Mucosa of descending colon (tissue), 3 donors: ENCODE measurements at regions not wholly inside any gene's neighbourhood (a gene's known extent, or its start where the extent isn't known, plus 50 kb on each side); places are given as distances from the start of the nearest gene placed in this dataset.

Source experiments
- ATAC-seq: fragments of 200-7000 bp; cut with Tn5 transposase; one replicate; pipeline ENCODE4 v1.9.1; 2020; ENCODE audit warnings: mild to moderate bottlenecking, moderate library complexity
- DNase-seq, 3 donors: peaks; one replicate each; pipeline ENCODE4 v3.0.0-alpha.2; 2020
- H3K36me3 ChIP-seq: fragments of 200-600 bp; one replicate; pipeline ENCODE4 v1.8.0; 2021; ENCODE audit warnings: low read depth, mild to moderate bottlenecking
- H3K4me1 ChIP-seq: fragments of 200-600 bp; one replicate; pipeline ENCODE4 v1.8.0; 2021; ENCODE audit warnings: low read depth, mild to moderate bottlenecking
- H3K4me3 ChIP-seq: fragments of 200-600 bp; one replicate; pipeline ENCODE4 v1.8.0; 2021; ENCODE audit warnings: mild to moderate bottlenecking
- H3K9me3 ChIP-seq: fragments of 200-600 bp; one replicate; pipeline ENCODE4 v1.8.0; 2021; ENCODE audit warnings: mild to moderate bottlenecking
- CTCF ChIP-seq: fragments of 200-600 bp; IDR thresholded peaks from one replicate; pipeline ENCODE4 v1.8.0; 2022; ENCODE audit warnings: antibody characterized with exemption, mild to moderate bottlenecking
- intact Hi-C, 2 donors: fragments of 100-400 bp; cut with DNase I in 1 of 2; cut with micrococcal nuclease in 1 of 2; formaldehyde crosslinking; loops; one replicate each; pipeline versions ENCODE4 v1.11.0 to v1.11.1; 2022; cut with DNase I, micrococcal nuclease
- donor health status: DM: no; HTN: no; CAD: no; lungs with moderate emphysema.
- donor health status: DM: no; HTN: no; CAD: no.
- donor health status: DM: no; HTN: yes; CAD: no.

- no peaks in the 10 kb centered on the region for H3K36me3 ChIP-seq
- H3K4me1 ChIP-seq: no peaks in the 10 kb centered on the region
- H3K9me3 ChIP-seq: no peaks in the 10 kb centered on the region
- ATAC-seq (no peak), DNase-seq (no peak)
- intact Hi-C loops: no loop called here
- H3K4me3 ChIP-seq: no peak overlapping the region
- TF ChIP-seq CTCF: no peak
These were observed 79.5 kb upstream of the LIPC start for GRCh38 chr15:58352026-58352929.

GRCh38 chr15:58355382-58355971 lies 76.3 kb upstream of the LIPC start:
- no peak for ATAC-seq
- no peak for TF ChIP-seq CTCF

GRCh38 chr15:58355973-58356372 lies 75.8 kb upstream of the LIPC start:
- no peaks in the 10 kb centered on the region for H3K4me1 ChIP-seq
- no peak overlapping the region for H3K4me3 ChIP-seq
- no peaks in the 10 kb centered on the region for H3K36me3 ChIP-seq
- intact Hi-C loops: no loop called here
- ATAC-seq: no peak
- no peak for DNase-seq
- no peaks in the 10 kb centered on the region for H3K9me3 ChIP-seq
- TF ChIP-seq CTCF: no peak

More at GRCh38 chr15:58355382-58355971, 76.3 kb upstream of the LIPC start:
- H3K9me3 ChIP-seq: no peaks in the 10 kb centered on the region
- no peaks in the 10 kb centered on the region for H3K4me1 ChIP-seq
- H3K4me3 ChIP-seq: no peak overlapping the region
- DNase-seq: no peak
- H3K36me3 ChIP-seq: no peaks in the 10 kb centered on the region
- intact Hi-C loops: no loop called here

- intact Hi-C loops: no loop called here
- Histone ChIP-seq H3K36me3 (no peaks in the 10 kb centered on the region), H3K4me1 (no peaks in the 10 kb centered on the region), H3K4me3 (no peak overlapping the region), H3K9me3 (no peaks in the 10 kb centered on the region)
- ATAC-seq (no peak), DNase-seq (no peak)
- TF ChIP-seq CTCF: no peak
These were observed 74.0 kb upstream of the LIPC start for GRCh38 chr15:58357529-58358476.

- TF ChIP-seq CTCF: no peak
- DNase-seq: no peak
- no peak overlapping the region for H3K4me3 ChIP-seq
- H3K4me1 ChIP-seq: no peaks in the 10 kb centered on the region
- H3K9me3 ChIP-seq: no peaks in the 10 kb centered on the region
- intact Hi-C loops: no loop called here
- H3K36me3 ChIP-seq: no peaks in the 10 kb centered on the region
- ATAC-seq: no peak
These were observed 71.2 kb upstream of the LIPC start for GRCh38 chr15:58360421-58361090.
